Astrocyte of the spinal cord (primary cell): ENCODE measurements at regions not wholly inside any gene's neighbourhood (a gene's known extent, or its start where the extent isn't known, plus 50 kb on each side); places are given as distances from the start of the nearest gene placed in this dataset.

Experiments used
- DNase-seq: peaks from one replicate; pipeline ENCODE4 v3.0.0; 2011; ENCODE audit warnings: low read depth, low spot score
- H3K4me3 ChIP-seq: 2 replicates; pipeline ENCODE4 v1.5.1; 2011; ENCODE audit warnings: low read depth, mild to moderate bottlenecking, low read length, moderate library complexity
- CTCF ChIP-seq: IDR thresholded peaks from 2 replicates; pipeline ENCODE4 v1.5.1; 2012; ENCODE audit warnings: low read depth, mild to moderate bottlenecking, low read length, inconsistent platforms
- in situ Hi-C: cut with HindIII; loops from 2 replicates; pipeline ENCODE4 v1.10.0; 2017; ENCODE audit warnings: low sequenced_read_pairs

DNA sequence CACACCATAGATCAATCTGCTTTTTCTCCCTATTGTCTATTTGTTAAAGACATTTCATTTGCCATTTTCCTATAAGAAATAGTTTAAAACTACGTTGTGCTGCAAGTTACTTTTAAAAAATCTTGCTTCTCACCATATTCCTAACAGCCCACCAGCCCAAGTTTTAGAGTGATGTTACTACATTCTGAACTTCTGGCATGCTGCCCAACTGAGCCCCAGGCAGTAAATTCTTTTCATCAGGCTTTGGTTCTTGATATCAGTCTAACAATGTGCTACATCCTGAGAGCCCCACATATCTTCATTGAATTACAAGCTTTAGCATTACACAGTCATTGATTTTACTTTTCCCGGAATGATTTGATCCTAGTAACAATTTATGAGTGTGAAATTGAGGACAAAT, 283.8 kb upstream of the IL1RAPL1 start:
- TF ChIP-seq CTCF = no peak
- H3K4me3 ChIP-seq = no peak overlapping the region
- DNase-seq = no peak
- in situ Hi-C loops = no loop called here

- DNase-seq = no peak
- H3K4me3 ChIP-seq = no peak overlapping the region
- in situ Hi-C loops = no loop called here
- no peak for TF ChIP-seq CTCF
These were observed 297.5 kb upstream of the DCAF8L1 start for GRCh38 chrX:28278726-28279125.

DNA sequence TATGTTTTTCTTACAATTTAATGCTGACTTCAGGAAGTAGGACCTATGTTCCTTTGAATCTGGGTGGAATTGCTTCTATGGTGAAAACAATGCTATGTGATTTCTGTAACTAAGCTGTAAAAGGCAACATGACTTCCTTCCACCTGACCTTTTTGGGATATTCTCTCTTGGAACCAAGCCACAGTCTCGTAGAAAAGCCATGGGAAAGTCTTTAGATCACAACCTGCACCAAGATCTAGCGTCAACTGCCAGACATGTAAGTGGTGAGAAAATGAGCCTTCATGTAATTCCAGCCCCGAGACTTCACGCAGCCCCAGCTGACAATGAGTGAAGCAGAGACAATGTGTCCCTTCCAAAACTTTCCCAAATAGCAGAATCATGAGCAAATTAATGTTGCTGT, 297.0 kb upstream of the DCAF8L1 start:
- no peak for TF ChIP-seq CTCF
- in situ Hi-C loops = no loop called here

DNA sequence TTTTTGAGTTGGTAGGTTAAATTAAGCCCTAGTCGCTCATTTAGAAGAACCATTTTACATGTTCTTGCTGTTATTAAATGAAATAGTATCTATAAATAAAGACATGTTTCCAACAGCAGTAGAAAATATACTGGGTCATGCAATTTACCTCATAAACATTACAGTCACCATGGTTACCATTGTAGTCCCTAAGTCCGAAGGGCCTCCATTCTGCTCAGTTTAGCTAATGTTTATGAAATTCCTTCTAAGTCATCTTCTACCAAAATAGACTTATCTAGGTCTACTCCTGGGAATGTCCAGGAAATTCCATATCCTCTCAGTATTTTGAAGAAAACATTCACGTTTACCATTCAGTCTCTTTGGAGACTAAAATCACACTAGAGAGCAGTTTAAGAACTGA, 292.5 kb upstream of the DCAF8L1 start:
- in situ Hi-C loops = no loop called here
- DNase-seq = no peak
- no peak overlapping the region for H3K4me3 ChIP-seq
- TF ChIP-seq CTCF = no peak

More for the DNA sequence above, 297.0 kb upstream of the DCAF8L1 start:
- no peak overlapping the region for H3K4me3 ChIP-seq
- no peak for DNase-seq

DNA sequence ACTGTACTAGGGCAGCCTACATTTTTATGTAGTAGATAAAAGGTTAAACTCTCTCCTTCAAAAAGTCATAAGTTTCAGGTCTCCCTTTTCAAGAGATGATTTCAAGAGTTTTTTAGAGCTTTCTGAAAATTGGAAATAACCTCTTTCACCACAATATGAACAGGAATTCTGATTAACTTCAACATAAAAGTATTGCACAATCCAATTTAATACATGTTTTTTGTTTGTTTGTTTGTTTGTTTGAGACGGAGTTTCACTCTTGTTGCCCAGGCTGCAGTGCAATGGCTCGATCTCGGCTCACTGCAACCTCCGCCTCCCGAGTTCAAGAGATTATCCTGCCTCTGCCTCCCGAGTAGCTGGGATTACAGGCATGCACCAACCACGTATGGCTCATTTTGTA, 265.4 kb upstream of the DCAF8L1 start:
- TF ChIP-seq CTCF = no peak
- in situ Hi-C loops = no loop called here
- H3K4me3 ChIP-seq = no peak overlapping the region
- DNase-seq = no peak

GRCh38 chrX:28229217-28229616, 248.0 kb upstream of the DCAF8L1 start:
- no peak for DNase-seq
- no peak for TF ChIP-seq CTCF
- in situ Hi-C loops = no loop called here
- no peak overlapping the region for H3K4me3 ChIP-seq

DNA sequence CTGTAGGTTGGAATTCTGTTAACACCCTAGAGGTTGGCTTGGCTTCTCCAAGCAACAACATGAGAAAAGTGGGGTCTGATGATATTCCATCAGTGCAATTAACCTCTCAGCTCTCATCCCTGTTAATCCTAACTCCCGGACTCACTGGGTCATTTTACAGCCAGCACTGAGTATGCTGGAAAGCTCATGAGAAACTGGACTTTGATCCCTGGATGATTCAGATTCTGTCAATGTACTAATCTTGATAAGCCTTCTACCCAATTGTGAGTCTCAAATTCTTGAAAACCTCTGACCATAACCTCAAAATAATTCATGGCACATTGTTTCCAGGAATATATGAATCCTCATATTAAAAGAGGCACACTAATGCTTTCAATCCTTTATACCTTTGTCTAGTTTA, 244.3 kb upstream of the DCAF8L1 start:
- H3K4me3 ChIP-seq = no peak overlapping the region
- no peak for DNase-seq
- TF ChIP-seq CTCF = no peak
- in situ Hi-C loops = no loop called here
